HG03060 (cell line): ENCODE measurements at regions not wholly inside any gene's neighbourhood (a gene's known extent, or its start where the extent isn't known, plus 50 kb on each side); places are given as distances from the start of the nearest gene placed in this dataset.
"Not testable (repeated sequence)": the region's sequence is repeated elsewhere in the genome, so short reads cannot be mapped to it uniquely, and the experiment has no call there.

Experiments used
- ATAC-seq: cut with Tn5 transposase; IDR thresholded peaks from one replicate; pipeline ENCODE4 v1.9.1; 2021; ENCODE audit warnings: low read depth, moderate number of reproducible peaks; ENCODE audit not compliant: unreplicated experiment

GRCh38 chr5:143638654-143639053 lies 173.3 kb upstream of the HMHB1 start:
- ATAC-seq = no peak

DNA sequence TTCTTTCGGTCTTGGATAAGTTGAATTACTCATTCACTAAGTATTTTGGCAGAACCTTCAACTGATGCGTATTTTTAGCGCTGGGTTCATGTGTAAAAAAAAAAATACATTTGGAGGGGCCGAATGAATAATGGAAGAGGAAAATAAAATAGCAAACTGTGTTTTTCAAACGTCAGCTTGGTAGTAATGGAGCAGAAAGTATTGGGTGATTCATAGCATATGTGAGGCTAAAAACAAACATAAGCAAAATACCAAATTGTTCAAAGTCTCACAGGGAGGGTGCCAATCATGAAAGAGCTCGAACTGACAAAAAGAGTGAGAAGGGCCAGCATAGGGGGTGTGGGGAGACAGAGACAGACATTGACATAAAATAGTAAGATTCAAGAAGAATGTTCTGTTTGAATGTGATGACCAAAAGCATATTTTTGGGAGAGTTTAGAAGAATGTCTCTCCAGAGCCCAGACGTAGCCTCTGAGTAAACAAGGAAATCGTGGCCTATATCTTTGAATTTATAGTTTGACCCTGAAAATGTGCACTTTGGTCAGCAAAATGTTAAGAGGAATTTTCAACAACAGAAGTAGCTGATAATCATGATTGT lies 174.9 kb upstream of the HMHB1 start:
- ATAC-seq = no peak

GRCh38 chr5:143635888-143636287 lies 176.1 kb upstream of the HMHB1 start:
- no peak for ATAC-seq

GRCh38 chr5:143635146-143635752 lies 176.7 kb upstream of the HMHB1 start:
- no peak for ATAC-seq

DNA sequence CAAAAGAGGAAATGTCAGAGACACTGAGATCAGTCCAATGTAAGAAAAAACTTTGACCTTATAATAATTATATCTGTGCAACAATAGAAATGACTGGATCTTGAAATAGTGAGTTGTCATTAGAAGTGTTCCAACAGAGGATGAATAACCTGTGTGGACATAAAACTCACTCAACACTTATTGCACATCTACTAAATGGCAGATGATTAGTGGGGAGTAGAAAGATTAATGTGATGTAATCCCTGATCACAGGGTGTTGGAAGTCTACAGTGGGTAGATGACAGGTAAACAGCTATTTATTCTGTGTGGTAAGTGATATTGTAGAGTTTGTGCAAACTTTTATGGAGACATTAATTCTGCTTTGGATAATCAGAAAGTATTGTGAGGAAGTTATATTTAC lies 177.3 kb upstream of the HMHB1 start:
- no peak for ATAC-seq

GRCh38 chr5:143629871-143630659 lies 181.9 kb upstream of the HMHB1 start:
- ATAC-seq = no peak

GRCh38 chr5:143625048-143625447 lies 186.9 kb upstream of the HMHB1 start:
- not testable (repeated sequence) for ATAC-seq

DNA sequence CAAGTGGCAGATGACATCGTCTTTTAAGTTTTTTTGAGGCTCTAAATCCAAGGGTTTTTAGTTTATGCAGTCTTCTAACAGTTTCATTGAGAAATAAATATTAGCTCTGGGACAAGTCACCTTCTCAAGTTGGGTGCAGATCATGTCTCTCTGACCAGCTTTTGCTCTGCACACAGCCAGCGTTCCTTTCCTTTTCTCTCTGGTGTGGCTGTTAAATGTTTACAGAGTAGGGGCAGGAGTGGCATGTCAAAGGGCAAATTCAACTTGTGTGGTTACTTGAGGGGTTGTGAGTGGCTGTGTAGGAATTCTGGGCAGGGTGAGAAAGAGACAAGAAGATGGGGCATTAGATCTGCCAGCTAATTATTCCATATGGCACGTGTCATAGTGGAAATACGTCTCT lies 187.5 kb upstream of the HMHB1 start:
- no peak for ATAC-seq

GRCh38 chr5:143619040-143619439 lies 192.9 kb upstream of the HMHB1 start:
- no peak for ATAC-seq

DNA sequence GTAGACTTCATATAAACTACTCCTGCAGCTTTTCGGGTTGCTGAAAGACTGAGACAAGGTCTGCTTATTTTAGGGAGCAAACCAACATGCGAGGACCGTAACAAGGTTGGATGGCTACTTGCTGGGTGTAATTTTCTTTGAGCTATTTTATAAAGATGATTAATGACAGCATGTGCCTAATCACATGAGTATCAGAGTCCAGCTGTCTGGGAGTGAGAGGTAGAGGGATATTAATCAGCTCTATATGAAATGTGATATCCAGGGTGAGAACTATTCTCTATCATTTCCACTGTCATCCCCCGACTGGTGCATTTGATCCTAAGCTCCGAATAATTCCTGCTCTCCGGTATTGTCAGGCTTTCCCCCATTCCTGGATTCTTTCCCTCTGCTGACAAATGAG lies 193.8 kb upstream of the HMHB1 start:
- no peak for ATAC-seq

GRCh38 chr5:143614831-143615230 lies 197.1 kb upstream of the HMHB1 start:
- no peak for ATAC-seq

GRCh38 chr5:143613329-143613728 lies 198.6 kb upstream of the HMHB1 start:
- no peak for ATAC-seq

- no peak for ATAC-seq
These were observed 201.0 kb upstream of the HMHB1 start for GRCh38 chr5:143610946-143611345.

GRCh38 chr5:143606043-143606752 lies 202.7 kb upstream of the NR3C1 start:
- peak; percentile 77 for ATAC-seq

DNA sequence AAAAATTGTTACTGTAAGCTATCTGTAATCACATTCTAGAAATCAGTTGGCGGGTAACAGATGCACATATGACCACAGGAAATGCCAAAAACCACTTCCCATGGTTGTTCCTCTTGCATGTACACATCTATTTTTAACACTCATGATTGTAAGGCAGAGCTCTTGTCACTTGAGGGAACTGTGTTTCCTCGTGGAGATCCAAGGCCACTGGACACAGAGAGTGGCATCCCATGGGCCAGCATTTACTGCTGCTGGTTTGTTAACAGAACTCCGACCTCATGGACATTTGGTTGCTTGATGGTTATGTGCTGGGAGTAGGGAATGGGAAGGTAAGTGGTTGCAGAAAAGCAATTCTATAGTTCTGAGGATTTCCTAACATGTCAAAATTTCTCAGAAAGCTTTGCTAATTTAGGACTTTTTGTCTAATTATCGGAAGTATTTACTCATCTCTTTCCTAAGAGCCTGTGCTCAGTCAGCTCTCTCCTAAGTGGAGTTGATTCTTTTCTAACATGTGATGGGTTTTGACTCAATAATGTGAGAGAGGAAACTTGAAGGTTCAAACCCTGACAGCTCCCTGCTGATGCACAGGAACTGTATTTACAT lies 202.0 kb upstream of the NR3C1 start:
- ATAC-seq = peak; percentile 46

GRCh38 chr5:143601917-143602333 lies 198.4 kb upstream of the NR3C1 start:
- ATAC-seq = no peak

- no peak for ATAC-seq
These were observed 197.9 kb upstream of the NR3C1 start for GRCh38 chr5:143601357-143601756.

DNA sequence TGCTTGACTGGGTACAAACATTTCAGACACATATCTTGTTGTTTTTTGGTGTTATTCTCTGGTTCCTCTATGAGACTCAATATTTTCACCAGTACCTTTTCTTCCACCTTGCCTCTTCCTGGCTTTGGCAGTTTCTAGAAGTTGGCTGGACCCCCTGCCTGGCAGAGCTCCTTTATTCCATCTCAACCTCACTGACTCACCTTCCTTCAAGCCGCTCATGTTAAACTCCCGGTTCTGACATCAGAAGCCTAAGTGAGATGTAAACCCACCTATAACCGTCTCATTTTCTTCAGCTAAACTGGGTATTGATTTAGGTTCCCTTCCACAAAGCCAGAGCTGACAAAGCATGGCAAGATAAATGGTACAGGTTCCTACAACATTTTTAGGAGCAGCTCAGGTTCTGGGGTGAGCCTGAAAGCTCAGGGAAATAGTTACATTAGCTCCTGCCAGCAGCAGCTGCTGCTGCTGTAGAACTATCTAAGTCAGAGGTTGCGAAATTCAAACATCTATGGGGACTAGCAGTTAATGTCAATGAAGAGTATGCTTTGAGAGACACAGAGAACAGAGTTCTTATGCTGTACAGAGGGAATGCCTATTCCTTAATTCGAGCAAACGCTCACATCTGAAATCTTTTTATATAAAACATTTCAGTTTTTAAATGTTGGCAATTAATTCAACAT lies 197.1 kb upstream of the NR3C1 start:
- no peak for ATAC-seq

DNA sequence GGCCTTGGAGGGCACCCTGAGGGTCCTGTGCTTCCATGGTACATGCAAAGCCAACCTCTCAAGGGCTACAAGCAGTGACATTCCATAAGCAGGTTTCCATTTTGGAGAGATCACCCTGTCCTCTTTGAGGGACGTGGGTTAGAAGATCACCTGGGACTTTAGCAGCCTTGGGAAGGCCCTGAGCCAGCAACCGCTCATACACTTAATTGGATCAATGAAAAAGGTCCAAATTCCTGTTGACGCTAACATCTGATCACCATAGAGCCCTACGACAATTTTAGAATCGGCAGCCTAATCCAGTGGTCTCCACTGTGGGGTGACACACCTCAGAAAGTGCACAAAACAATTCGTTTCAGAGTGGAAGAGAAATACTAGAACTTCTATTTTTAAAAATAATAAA lies 196.0 kb upstream of the NR3C1 start:
- no peak for ATAC-seq

GRCh38 chr5:143596824-143597223 lies 193.3 kb upstream of the NR3C1 start:
- ATAC-seq = no peak
